ENCODE measurements at regions not wholly inside any gene's neighbourhood (a gene's known extent, or its start where the extent isn't known, plus 50 kb on each side); places are given as distances from the start of the nearest gene placed in this dataset.
A peak's percentile ranks its signal among the peaks of the same experiment; 100 is the strongest.

DNA sequence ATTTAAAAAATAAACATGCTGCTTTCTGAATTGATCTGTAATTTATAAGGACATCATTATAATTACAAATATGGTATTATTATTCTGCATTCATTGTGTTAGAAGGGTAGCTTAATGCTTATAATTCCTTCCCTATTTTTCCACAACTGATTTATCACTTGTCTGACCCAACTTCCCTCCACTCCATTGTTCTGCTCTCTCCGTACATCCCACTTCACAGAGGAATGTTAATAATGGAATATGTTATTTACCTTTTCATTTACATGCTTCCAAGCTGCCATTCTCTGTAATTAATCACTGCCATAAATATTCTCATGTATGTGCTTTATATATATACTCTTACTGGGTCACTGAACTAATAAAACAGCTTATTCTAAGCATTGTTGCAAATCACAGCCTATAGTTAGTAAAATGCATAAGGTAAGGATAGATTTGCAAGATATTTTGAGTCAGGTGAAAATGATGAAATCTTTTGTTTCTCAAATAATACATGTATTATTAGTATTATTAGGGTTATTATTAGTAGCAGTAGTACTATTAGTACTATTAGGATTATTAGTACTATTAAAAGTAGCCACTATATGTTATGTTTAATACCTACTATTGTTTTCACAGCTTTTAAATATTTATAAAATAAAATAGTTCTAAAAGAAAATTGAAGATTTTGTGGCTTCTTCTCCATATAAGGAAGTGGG, 70.6 kb upstream of the NEK7 start:
- Histone ChIP-seq H3K79me1 (ENCODE audit: low read depth, low read length) (no peaks in the 10 kb centered on the region), H3K27me3 (ENCODE audit: control insufficient read depth in 3 of 3, insufficient read depth in 3 of 3, low read depth in 1 of 3, low read length in 3 of 3) (no peaks in the 10 kb centered on the region), H3K4me1 (ENCODE audit: control insufficient read depth in 2 of 2, insufficient read depth in 1 of 2, low read depth in 1 of 2, low read length in 2 of 2) (no peaks in the 10 kb centered on the region), H4K91ac (ENCODE audit: low read depth, low read length, poor library complexity) (no peak overlapping the region), H3K9ac (ENCODE audit: low read depth, low read length, poor library complexity) (no peak overlapping the region), H2BK120ac (ENCODE audit: low read depth, low read length) (no peak overlapping the region), H3K4me3 (ENCODE audit: low read length in 2 of 2) (no peak overlapping the region), H3K9me3 (replicated peaks in 1 of 2; ENCODE audit: control insufficient read depth in 2 of 2, insufficient read depth in 1 of 2, low read depth in 1 of 2, low read length in 2 of 2) (no peaks in the 10 kb centered on the region), H2BK15ac (ENCODE audit: low read length) (no peak overlapping the region), H3K18ac (ENCODE audit: low read length) (no peak overlapping the region), H3K14ac (ENCODE audit: low read length) (no peak overlapping the region), H4K8ac (ENCODE audit: low read depth, low read length) (no peak overlapping the region), H3K27ac (replicated peaks; ENCODE audit: low read length) (no peak overlapping the region), H3K23ac (ENCODE audit: low read depth, low read length, poor library complexity) (no peak overlapping the region), H3K4me2 (ENCODE audit: insufficient read depth, low read length, poor library complexity, severe bottlenecking) (no peak overlapping the region), H2AFZ (ENCODE audit: low read length) (no peak overlapping the region), H3K4ac (ENCODE audit: low read length) (no peak overlapping the region), H3K36me3 (replicated peaks in 1 of 2; ENCODE audit: control insufficient read depth in 2 of 2, insufficient read depth in 2 of 2, low read length in 2 of 2) (no peaks in the 10 kb centered on the region), H2BK12ac (ENCODE audit: low read length) (no peak overlapping the region), H2AK5ac (ENCODE audit: low read depth, low read length) (no peak overlapping the region), H2BK5ac (ENCODE audit: low read length) (no peak overlapping the region)
- no peak for DNase-seq (ENCODE audit: low spot score)
- no CpG with 5 or more reads among the region's 1 CpG for WGBS, 2 donors (ENCODE audit: extremely low coverage in 2 of 2, insufficient read length in 2 of 2, insufficient replicate concordance in 1 of 2)

DNA sequence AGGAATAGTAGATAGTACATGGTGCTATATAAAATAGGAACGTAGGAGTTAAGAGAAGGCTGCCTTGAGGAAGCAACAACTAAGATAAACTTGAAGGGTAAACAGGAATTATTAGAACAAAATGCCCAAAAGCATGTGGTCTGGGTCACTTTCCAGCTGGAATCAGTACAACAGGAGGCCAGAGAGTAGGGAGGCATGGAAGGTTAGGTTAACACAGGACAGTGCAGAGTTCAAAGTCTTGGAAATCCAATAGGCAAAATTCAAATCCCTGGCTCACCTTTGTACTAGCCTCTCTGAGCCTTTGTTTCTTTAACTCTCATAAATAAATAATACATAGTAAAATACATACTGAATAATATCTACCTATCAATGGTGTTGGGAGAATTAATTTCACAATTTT, 69.0 kb upstream of the NEK7 start:
- WGBS, 2 donors (ENCODE audit: extremely low coverage in 2 of 2, insufficient read length in 2 of 2, insufficient replicate concordance in 1 of 2), result no CpG with 5 or more reads among the region's 1 CpG

GRCh38 chr1:198088360-198089071, 68.3 kb upstream of the NEK7 start:
- Histone ChIP-seq H4K91ac (ENCODE audit: low read depth, low read length, poor library complexity) (no peak overlapping the region), H3K4me2 (ENCODE audit: insufficient read depth, low read length, poor library complexity, severe bottlenecking) (no peak overlapping the region), H2AK5ac (ENCODE audit: low read depth, low read length) (no peak overlapping the region), H3K9ac (ENCODE audit: low read depth, low read length, poor library complexity) (no peak overlapping the region), H3K4me3 (ENCODE audit: low read length in 2 of 2) (no peak overlapping the region), H3K14ac (ENCODE audit: low read length) (no peak overlapping the region), H3K4ac (ENCODE audit: low read length) (no peak overlapping the region), H2AFZ (ENCODE audit: low read length) (no peak overlapping the region), H3K4me1 (ENCODE audit: control insufficient read depth in 2 of 2, insufficient read depth in 1 of 2, low read depth in 1 of 2, low read length in 2 of 2) (no peaks in the 10 kb centered on the region), H3K79me1 (ENCODE audit: low read depth, low read length) (no peaks in the 10 kb centered on the region), H3K18ac (ENCODE audit: low read length) (no peak overlapping the region), H2BK15ac (ENCODE audit: low read length) (no peak overlapping the region), H4K8ac (ENCODE audit: low read depth, low read length) (no peak overlapping the region), H3K36me3 (replicated peaks in 1 of 2; ENCODE audit: control insufficient read depth in 2 of 2, insufficient read depth in 2 of 2, low read length in 2 of 2) (no peaks in the 10 kb centered on the region), H3K27ac (replicated peaks; ENCODE audit: low read length) (no peak overlapping the region), H3K9me3 (replicated peaks in 1 of 2; ENCODE audit: control insufficient read depth in 2 of 2, insufficient read depth in 1 of 2, low read depth in 1 of 2, low read length in 2 of 2) (no peaks in the 10 kb centered on the region), H3K23ac (ENCODE audit: low read depth, low read length, poor library complexity) (no peak overlapping the region), H2BK120ac (ENCODE audit: low read depth, low read length) (no peak overlapping the region), H3K27me3 (ENCODE audit: control insufficient read depth in 3 of 3, insufficient read depth in 3 of 3, low read depth in 1 of 3, low read length in 3 of 3) (no peaks in the 10 kb centered on the region), H2BK12ac (ENCODE audit: low read length) (no peak overlapping the region), H2BK5ac (ENCODE audit: low read length) (no peak overlapping the region)
- no CpG with 5 or more reads among the region's 4 CpGs for WGBS, 2 donors (ENCODE audit: extremely low coverage in 2 of 2, insufficient read length in 2 of 2, insufficient replicate concordance in 1 of 2)
- peak; percentile 9 for DNase-seq (ENCODE audit: low spot score)

More for the DNA sequence above, 69.0 kb upstream of the NEK7 start:
- Histone ChIP-seq H3K27ac (replicated peaks; ENCODE audit: low read length) (no peak overlapping the region), H3K4ac (ENCODE audit: low read length) (no peak overlapping the region), H2BK12ac (ENCODE audit: low read length) (no peak overlapping the region), H3K9ac (ENCODE audit: low read depth, low read length, poor library complexity) (no peak overlapping the region), H4K8ac (ENCODE audit: low read depth, low read length) (no peak overlapping the region), H3K4me2 (ENCODE audit: insufficient read depth, low read length, poor library complexity, severe bottlenecking) (no peak overlapping the region), H3K18ac (ENCODE audit: low read length) (no peak overlapping the region), H4K91ac (ENCODE audit: low read depth, low read length, poor library complexity) (no peak overlapping the region), H2BK5ac (ENCODE audit: low read length) (no peak overlapping the region), H3K36me3 (replicated peaks in 1 of 2; ENCODE audit: control insufficient read depth in 2 of 2, insufficient read depth in 2 of 2, low read length in 2 of 2) (no peaks in the 10 kb centered on the region), H3K79me1 (ENCODE audit: low read depth, low read length) (no peaks in the 10 kb centered on the region), H3K14ac (ENCODE audit: low read length) (no peak overlapping the region), H3K9me3 (replicated peaks in 1 of 2; ENCODE audit: control insufficient read depth in 2 of 2, insufficient read depth in 1 of 2, low read depth in 1 of 2, low read length in 2 of 2) (no peaks in the 10 kb centered on the region), H2AFZ (ENCODE audit: low read length) (no peak overlapping the region), H3K23ac (ENCODE audit: low read depth, low read length, poor library complexity) (no peak overlapping the region), H3K4me3 (ENCODE audit: low read length in 2 of 2) (no peak overlapping the region), H2BK120ac (ENCODE audit: low read depth, low read length) (no peak overlapping the region), H3K27me3 (ENCODE audit: control insufficient read depth in 3 of 3, insufficient read depth in 3 of 3, low read depth in 1 of 3, low read length in 3 of 3) (no peaks in the 10 kb centered on the region), H3K4me1 (ENCODE audit: control insufficient read depth in 2 of 2, insufficient read depth in 1 of 2, low read depth in 1 of 2, low read length in 2 of 2) (no peaks in the 10 kb centered on the region), H2AK5ac (ENCODE audit: low read depth, low read length) (no peak overlapping the region), H2BK15ac (ENCODE audit: low read length) (no peak overlapping the region)
- DNase-seq (ENCODE audit: low spot score), result no peak

DNA sequence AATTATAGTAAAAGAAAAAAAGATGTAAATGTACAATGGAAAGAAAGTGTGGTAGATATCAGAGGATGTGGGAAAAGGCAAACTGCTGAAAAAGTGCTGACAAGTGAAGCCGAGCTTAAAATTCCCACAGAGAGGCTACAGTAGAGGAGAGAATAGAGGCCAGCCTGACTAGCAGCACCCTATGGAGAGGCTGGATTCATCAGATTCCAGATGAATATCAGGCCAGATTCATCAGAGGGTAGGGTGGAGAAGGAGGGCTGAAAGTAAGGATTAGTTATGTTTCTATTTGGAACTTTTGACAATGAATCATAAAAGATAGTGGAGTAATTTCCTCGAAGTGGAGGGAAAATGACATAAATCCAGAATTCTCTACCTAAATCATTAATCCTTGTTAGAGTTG, 60.4 kb upstream of the NEK7 start:
- DNase-seq (ENCODE audit: low spot score), result no peak
- H2BK120ac ChIP-seq (ENCODE audit: low read depth, low read length), result no peak overlapping the region
- no peak overlapping the region for H2BK12ac ChIP-seq (ENCODE audit: low read length)
- no peak overlapping the region for H3K18ac ChIP-seq (ENCODE audit: low read length)
- no peak overlapping the region for H2AFZ ChIP-seq (ENCODE audit: low read length)
- no peak overlapping the region for H2BK15ac ChIP-seq (ENCODE audit: low read length)
- no peaks in the 10 kb centered on the region for H3K9me3 ChIP-seq (replicated peaks in 1 of 2; ENCODE audit: control insufficient read depth in 2 of 2, insufficient read depth in 1 of 2, low read depth in 1 of 2, low read length in 2 of 2)
- no peak overlapping the region for H2BK5ac ChIP-seq (ENCODE audit: low read length)
- no CpG with 5 or more reads among the region's 2 CpGs for WGBS, 2 donors (ENCODE audit: extremely low coverage in 2 of 2, insufficient read length in 2 of 2, insufficient replicate concordance in 1 of 2)
- no peak overlapping the region for H4K91ac ChIP-seq (ENCODE audit: low read depth, low read length, poor library complexity)
- H3K4ac ChIP-seq (ENCODE audit: low read length), result no peak overlapping the region
- no peak overlapping the region for H3K23ac ChIP-seq (ENCODE audit: low read depth, low read length, poor library complexity)
- no peak overlapping the region for H3K27ac ChIP-seq (replicated peaks; ENCODE audit: low read length)
- H3K4me2 ChIP-seq (ENCODE audit: insufficient read depth, low read length, poor library complexity, severe bottlenecking), result no peak overlapping the region
- no peak overlapping the region for H4K8ac ChIP-seq (ENCODE audit: low read depth, low read length)
- no peaks in the 10 kb centered on the region for H3K36me3 ChIP-seq (replicated peaks in 1 of 2; ENCODE audit: control insufficient read depth in 2 of 2, insufficient read depth in 2 of 2, low read length in 2 of 2)
- no peak overlapping the region for H3K14ac ChIP-seq (ENCODE audit: low read length)
- H2AK5ac ChIP-seq (ENCODE audit: low read depth, low read length), result no peak overlapping the region
- H3K27me3 ChIP-seq (ENCODE audit: control insufficient read depth in 3 of 3, insufficient read depth in 3 of 3, low read depth in 1 of 3, low read length in 3 of 3), result no peaks in the 10 kb centered on the region
- H3K4me3 ChIP-seq (ENCODE audit: low read length in 2 of 2), result no peak overlapping the region
- H3K9ac ChIP-seq (ENCODE audit: low read depth, low read length, poor library complexity), result no peak overlapping the region
- H3K4me1 ChIP-seq (ENCODE audit: control insufficient read depth in 2 of 2, insufficient read depth in 1 of 2, low read depth in 1 of 2, low read length in 2 of 2), result peaks cover 0 to 4% of the 10 kb centered on the region in 2 donors
- no peaks in the 10 kb centered on the region for H3K79me1 ChIP-seq (ENCODE audit: low read depth, low read length)

Data from neuronal stem cell (in vitro differentiated cells).